GM18951 (cell line): ENCODE measurements at regions not wholly inside any gene's neighbourhood (a gene's known extent, or its start where the extent isn't known, plus 50 kb on each side); places are given as distances from the start of the nearest gene placed in this dataset.

Experiments
- POLR2A ChIP-seq: IDR thresholded peaks from 4 replicates; pipeline ENCODE4 v1.6.1; 2011; ENCODE audit warnings: mild to moderate bottlenecking; ENCODE audit not compliant: insufficient read length, insufficient read depth; ENCODE audit errors: extremely low read depth
- in situ Hi-C: fragments of 300-500 bp; cut with MboI; formaldehyde crosslinking; loops from one replicate; pipeline ENCODE4 v1.12.0; 2022; ENCODE audit warnings: low sequenced_read_pairs, mixed read lengths, inconsistent platforms; ENCODE audit not compliant: unreplicated experiment

GRCh38 chr11:29327891-29328290 lies 688.9 kb downstream of the KCNA4 start:
- no peak for TF ChIP-seq POLR2A
- in situ Hi-C loops: loop anchor here (25.0 kb wide), 1 partner anchor 616 kb away; no protein-coding TSS in a partner anchor

GRCh38 chr11:29326757-29327156 lies 690.1 kb downstream of the KCNA4 start:
- in situ Hi-C loops: loop anchor here (25.0 kb wide), 1 partner anchor 614 kb away; no protein-coding TSS in a partner anchor
- TF ChIP-seq POLR2A: no peak

GRCh38 chr11:29324328-29324727 lies 692.5 kb downstream of the KCNA4 start:
- in situ Hi-C loops: no loop called here
- no peak for TF ChIP-seq POLR2A

- in situ Hi-C loops: no loop called here
- no peak for TF ChIP-seq POLR2A
Observed at GRCh38 chr11:29321293-29322132, 695.3 kb downstream of the KCNA4 start.

- no peak for TF ChIP-seq POLR2A
- in situ Hi-C loops: no loop called here
Observed at GRCh38 chr11:29320196-29320595, 696.6 kb downstream of the KCNA4 start.

GRCh38 chr11:29319210-29319609 lies 697.6 kb downstream of the KCNA4 start:
- TF ChIP-seq POLR2A: no peak
- in situ Hi-C loops: no loop called here

- no peak for TF ChIP-seq POLR2A
- in situ Hi-C loops: no loop called here
Observed at GRCh38 chr11:29318134-29318845, 698.5 kb downstream of the KCNA4 start.

GRCh38 chr11:29317694-29318093 lies 699.1 kb downstream of the KCNA4 start:
- in situ Hi-C loops: no loop called here
- no peak for TF ChIP-seq POLR2A

- in situ Hi-C loops: no loop called here
Observed at GRCh38 chr11:29315275-29315674, 701.6 kb downstream of the KCNA4 start.

GRCh38 chr11:29314211-29314610 lies 702.6 kb downstream of the KCNA4 start:
- no peak for TF ChIP-seq POLR2A
- in situ Hi-C loops: no loop called here

More at GRCh38 chr11:29315275-29315674, 701.6 kb downstream of the KCNA4 start:
- TF ChIP-seq POLR2A: no peak

- TF ChIP-seq POLR2A: no peak
- in situ Hi-C loops: no loop called here
Observed at GRCh38 chr11:29312812-29313211, 704.0 kb downstream of the KCNA4 start.

GRCh38 chr11:29310725-29311342 lies 706.0 kb downstream of the KCNA4 start:
- TF ChIP-seq POLR2A: no peak
- in situ Hi-C loops: no loop called here

GRCh38 chr11:29309992-29310391 lies 706.8 kb downstream of the KCNA4 start:
- TF ChIP-seq POLR2A: no peak
- in situ Hi-C loops: no loop called here
